GM18505 (cell line): ENCODE measurements at regions not wholly inside any gene's neighbourhood (a gene's known extent, or its start where the extent isn't known, plus 50 kb on each side); places are given as distances from the start of the nearest gene placed in this dataset.

Source experiments
- ATAC-seq: cut with Tn5 transposase; IDR thresholded peaks from one replicate; pipeline ENCODE4 v1.9.1; 2021; ENCODE audit not compliant: unreplicated experiment
- POLR2A ChIP-seq: IDR thresholded peaks from 4 replicates; pipeline ENCODE4 v1.6.1; 2011; ENCODE audit warnings: borderline replicate concordance; ENCODE audit not compliant: insufficient read depth, insufficient read length; ENCODE audit errors: extremely low read depth

- TF ChIP-seq POLR2A, result no peak
- ATAC-seq, result no peak
Measured at GRCh38 chr10:88113232-88113631, 249.8 kb downstream of the PTEN start.

GRCh38 chr10:88113657-88114272, 250.3 kb downstream of the PTEN start:
- no peak for ATAC-seq
- no peak for TF ChIP-seq POLR2A

- ATAC-seq, result no peak
- no peak for TF ChIP-seq POLR2A
Measured at GRCh38 chr10:88114368-88114767, 250.9 kb downstream of the PTEN start.

GRCh38 chr10:88115407-88115806, 252.0 kb downstream of the PTEN start:
- no peak for ATAC-seq
- TF ChIP-seq POLR2A, result no peak

- ATAC-seq, result no peak
Measured at GRCh38 chr10:88115968-88116367, 252.5 kb downstream of the PTEN start.

GRCh38 chr10:88116481-88116880, 253.1 kb downstream of the PTEN start:
- ATAC-seq, result no peak
- no peak for TF ChIP-seq POLR2A

More at GRCh38 chr10:88115968-88116367, 252.5 kb downstream of the PTEN start:
- TF ChIP-seq POLR2A, result no peak

GRCh38 chr10:88116971-88117626, 253.7 kb downstream of the PTEN start:
- ATAC-seq, result no peak

GRCh38 chr10:88117869-88118632, 254.6 kb downstream of the PTEN start:
- no peak for TF ChIP-seq POLR2A
- ATAC-seq, result no peak

More at GRCh38 chr10:88116971-88117626, 253.7 kb downstream of the PTEN start:
- no peak for TF ChIP-seq POLR2A

GRCh38 chr10:88118729-88119128, 255.3 kb downstream of the PTEN start:
- no peak for ATAC-seq
- no peak for TF ChIP-seq POLR2A

GRCh38 chr10:88119160-88119559, 255.7 kb downstream of the PTEN start:
- no peak for TF ChIP-seq POLR2A
- no peak for ATAC-seq

- no peak for TF ChIP-seq POLR2A
- ATAC-seq, result no peak
Measured at GRCh38 chr10:88120075-88120474, 256.6 kb downstream of the PTEN start.

GRCh38 chr10:88120599-88121333, 257.3 kb downstream of the PTEN start:
- ATAC-seq, result no peak
- no peak for TF ChIP-seq POLR2A

GRCh38 chr10:88121361-88121760, 257.9 kb downstream of the PTEN start:
- no peak for TF ChIP-seq POLR2A
- ATAC-seq, result no peak
